Keratinocyte (primary cell): ENCODE measurements at regions not wholly inside any gene's neighbourhood (a gene's known extent, or its start where the extent isn't known, plus 50 kb on each side); places are given as distances from the start of the nearest gene placed in this dataset.

Experiments used
- DNase-seq: peaks from one replicate; pipeline ENCODE4 v3.0.0-alpha.2; 2011; ENCODE audit warnings: low read depth, missing footprints, low spot score
- FAIRE-seq: peaks from 2 replicates; lab custom pipeline; 2011; peaks lifted over from hg19 to GRCh38; lab: Jason Lieb, UNC
- H2AFZ ChIP-seq: 2 replicates; pipeline ENCODE4 v1.6.0; 2012; ENCODE audit warnings: low read length, control low read depth, inconsistent platforms; ENCODE audit not compliant: control insufficient read depth
- H3K27ac ChIP-seq: 2 replicates; pipeline ENCODE4 v1.5.1; 2011; ENCODE audit warnings: low read length; ENCODE audit not compliant: control insufficient read depth, insufficient read depth
- H3K27me3 ChIP-seq: 3 replicates; pipeline ENCODE4 v1.6.0; 2011; ENCODE audit warnings: low read length; ENCODE audit not compliant: control insufficient read depth, insufficient read depth; ENCODE audit errors: extremely low read depth
- H3K36me3 ChIP-seq, 2 experiments: 2 replicates in 1 of 2; 3 replicates in 1 of 2; pipeline ENCODE4 v1.5.1; 2011; ENCODE audit warnings: low read length in 2 of 2, mild to moderate bottlenecking in 1 of 2; ENCODE audit not compliant: control insufficient read depth in 2 of 2, insufficient read depth in 2 of 2; ENCODE audit errors: extremely low read depth in 1 of 2
- H3K4me1 ChIP-seq: 3 replicates; pipeline ENCODE4 v1.5.1; 2011; ENCODE audit warnings: low read length; ENCODE audit not compliant: control insufficient read depth, insufficient read depth; ENCODE audit errors: extremely low read depth
- H3K4me2 ChIP-seq: 3 replicates; pipeline ENCODE4 v1.6.0; 2011; ENCODE audit warnings: low read depth, low read length; ENCODE audit not compliant: control insufficient read depth, insufficient read depth; ENCODE audit errors: extremely low read depth
- H3K4me3 ChIP-seq, 3 experiments: fragments of 200-600 bp in 1 of 3; sonication (generic) in 1 of 3; 2 replicates in 2 of 3; 3 replicates in 1 of 3; pipeline ENCODE4 v1.5.1; 2011 to 2016; ENCODE audit warnings: low read length in 3 of 3, mild to moderate bottlenecking in 3 of 3, control low read depth in 2 of 3, inconsistent platforms in 1 of 3, low read depth in 1 of 3, mixed read lengths in 1 of 3, mixed run types in 1 of 3, moderate library complexity in 1 of 3; ENCODE audit not compliant: control insufficient read depth in 2 of 3, insufficient read depth in 2 of 3; ENCODE audit errors: extremely low read depth in 1 of 3
- H3K79me2 ChIP-seq: 2 replicates; pipeline ENCODE4 v1.6.0; 2012; ENCODE audit warnings: low read length; ENCODE audit not compliant: control insufficient read depth, insufficient read depth
- H3K9ac ChIP-seq: 3 replicates; pipeline ENCODE4 v1.6.0; 2011; ENCODE audit warnings: low read length; ENCODE audit not compliant: control insufficient read depth, insufficient read depth; ENCODE audit errors: extremely low read depth
- H3K9me1 ChIP-seq: 3 replicates; pipeline ENCODE4 v1.6.0; 2011; ENCODE audit warnings: low read length; ENCODE audit not compliant: control insufficient read depth, insufficient read depth; ENCODE audit errors: extremely low read depth
- H3K9me3 ChIP-seq: 2 replicates; pipeline ENCODE4 v1.5.1; 2012; ENCODE audit warnings: low read depth, low read length; ENCODE audit not compliant: control insufficient read depth
- H4K20me1 ChIP-seq: 3 replicates; pipeline ENCODE4 v1.6.0; 2011; ENCODE audit warnings: low read length; ENCODE audit not compliant: control insufficient read depth, insufficient read depth; ENCODE audit errors: extremely low read depth
- EZH2 ChIP-seq: IDR thresholded peaks from one replicate; pipeline ENCODE4 v1.6.1; 2012; ENCODE audit warnings: inconsistent platforms, mild to moderate bottlenecking, low read length, moderate library complexity
- dilution Hi-C: fragments of 300-500 bp; cut with MboI; formaldehyde crosslinking; loops from one replicate; pipeline ENCODE4 v1.7.0; 2020; ENCODE audit warnings: low sequenced_read_pairs; ENCODE audit not compliant: extremely low pct_ligation_motif_present
- TF ChIP-seq, protein P1 (sequence below), 3 experiments: IDR thresholded peaks in 1 of 3; conservative IDR thresholded peaks in 1 of 3; optimal IDR thresholded peaks in 1 of 3; 2 replicates in 2 of 3; 3 replicates in 1 of 3; pipeline versions ENCODE3 to v1.5.1; 2011; ENCODE audit warnings: low read length in 3 of 3, mild to moderate bottlenecking in 3 of 3, moderate library complexity in 2 of 3, control low read depth in 1 of 3, inconsistent platforms in 1 of 3; ENCODE audit not compliant: insufficient read depth in 2 of 3; ENCODE audit errors: extremely low read depth in 1 of 3

DNA sequence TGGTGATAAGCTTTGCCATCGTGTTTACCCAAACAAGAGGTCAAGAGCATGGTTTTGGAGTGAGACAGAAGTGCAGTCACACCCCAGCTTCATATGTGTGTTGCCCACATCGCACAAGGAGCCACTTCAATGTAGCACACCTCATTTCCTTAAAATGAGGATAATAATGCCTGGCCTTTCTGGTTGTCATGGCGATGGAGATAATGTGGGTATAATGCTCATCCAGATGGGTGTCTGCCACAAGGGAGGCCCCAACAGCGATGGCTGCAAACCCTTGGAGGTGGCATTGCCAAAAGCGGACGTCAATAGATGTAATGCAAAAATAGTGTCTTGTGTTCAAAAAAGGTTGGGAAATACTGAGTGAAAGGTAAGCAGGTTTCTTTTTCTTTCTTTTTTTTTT is 83.1 kb upstream of the AJAP1 start:
- DNase-seq (no peak), FAIRE-seq (no peak)
- Histone ChIP-seq H3K4me1 (no peaks in the 10 kb centered on the region), H2AFZ (no peak overlapping the region), H4K20me1 (no peaks in the 10 kb centered on the region), H3K9ac (no peak overlapping the region), H3K9me1 (no peaks in the 10 kb centered on the region), H3K36me3 (no peaks in the 10 kb centered on the region), H3K27me3 (no peaks in the 10 kb centered on the region), H3K79me2 (no peaks in the 10 kb centered on the region), H3K4me3 (no peak overlapping the region), H3K27ac (no peak overlapping the region), H3K4me2 (no peak overlapping the region), H3K9me3 (peaks cover 3% of the 10 kb centered on the region)
- dilution Hi-C loops = no loop called here
- TF ChIP-seq EZH2 = no peak
- TF ChIP-seq, protein P1, sequence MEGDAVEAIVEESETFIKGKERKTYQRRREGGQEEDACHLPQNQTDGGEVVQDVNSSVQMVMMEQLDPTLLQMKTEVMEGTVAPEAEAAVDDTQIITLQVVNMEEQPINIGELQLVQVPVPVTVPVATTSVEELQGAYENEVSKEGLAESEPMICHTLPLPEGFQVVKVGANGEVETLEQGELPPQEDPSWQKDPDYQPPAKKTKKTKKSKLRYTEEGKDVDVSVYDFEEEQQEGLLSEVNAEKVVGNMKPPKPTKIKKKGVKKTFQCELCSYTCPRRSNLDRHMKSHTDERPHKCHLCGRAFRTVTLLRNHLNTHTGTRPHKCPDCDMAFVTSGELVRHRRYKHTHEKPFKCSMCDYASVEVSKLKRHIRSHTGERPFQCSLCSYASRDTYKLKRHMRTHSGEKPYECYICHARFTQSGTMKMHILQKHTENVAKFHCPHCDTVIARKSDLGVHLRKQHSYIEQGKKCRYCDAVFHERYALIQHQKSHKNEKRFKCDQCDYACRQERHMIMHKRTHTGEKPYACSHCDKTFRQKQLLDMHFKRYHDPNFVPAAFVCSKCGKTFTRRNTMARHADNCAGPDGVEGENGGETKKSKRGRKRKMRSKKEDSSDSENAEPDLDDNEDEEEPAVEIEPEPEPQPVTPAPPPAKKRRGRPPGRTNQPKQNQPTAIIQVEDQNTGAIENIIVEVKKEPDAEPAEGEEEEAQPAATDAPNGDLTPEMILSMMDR (optimal IDR thresholded peaks at IDR 0.05 in 1 of 3, IDR thresholded peaks at IDR 0.05 in 1 of 3, conservative IDR thresholded peaks at IDR 0.05 in 1 of 3; ENCODE audit: extremely low read depth in 1 of 3, insufficient read depth in 2 of 3, low read length in 3 of 3) = no peak

GRCh38 chr1:4573526-4573925 is 80.9 kb upstream of the AJAP1 start:
- Histone ChIP-seq H3K27me3 (no peaks in the 10 kb centered on the region), H4K20me1 (no peaks in the 10 kb centered on the region), H2AFZ (no peak overlapping the region), H3K9me3 (peaks cover 2% of the 10 kb centered on the region), H3K36me3 (no peaks in the 10 kb centered on the region), H3K4me1 (no peaks in the 10 kb centered on the region), H3K9ac (no peak overlapping the region), H3K9me1 (no peaks in the 10 kb centered on the region), H3K4me2 (no peak overlapping the region), H3K27ac (no peak overlapping the region), H3K4me3 (no peak overlapping the region), H3K79me2 (no peaks in the 10 kb centered on the region)
- no peak for TF ChIP-seq EZH2
- TF ChIP-seq, protein P1 (optimal IDR thresholded peaks at IDR 0.05 in 1 of 3, IDR thresholded peaks at IDR 0.05 in 1 of 3, conservative IDR thresholded peaks at IDR 0.05 in 1 of 3; ENCODE audit: extremely low read depth in 1 of 3, insufficient read depth in 2 of 3, low read length in 3 of 3) = no peak
- no peak for FAIRE-seq
- DNase-seq = no peak
- dilution Hi-C loops = no loop called here
